Nephron progenitor cell (in vitro differentiated cells): ENCODE measurements at regions not wholly inside any gene's neighbourhood (a gene's known extent, or its start where the extent isn't known, plus 50 kb on each side); places are given as distances from the start of the nearest gene placed in this dataset.

ENCODE experiments used
- DNase-seq: peaks from one replicate; pipeline ENCODE4 v3.0.0; 2021
- H3K27ac Mint-ChIP-seq: 2 replicates; pipeline ENCODE4 v1.8.0; 2021; ENCODE audit warnings: mild to moderate bottlenecking, moderate library complexity, mixed read lengths
- H3K27me3 Mint-ChIP-seq: 2 replicates; pipeline ENCODE4 v1.8.0; 2021; ENCODE audit warnings: mild to moderate bottlenecking, low read depth, mixed read lengths; ENCODE audit not compliant: poor library complexity
- H3K36me3 Mint-ChIP-seq: 2 replicates; pipeline ENCODE4 v1.8.0; 2021; ENCODE audit warnings: low read depth, mixed read lengths
- H3K4me1 Mint-ChIP-seq: 2 replicates; pipeline ENCODE4 v1.8.0; 2021; ENCODE audit warnings: mixed read lengths
- H3K4me3 Mint-ChIP-seq: 2 replicates; pipeline ENCODE4 v1.8.0; 2021; ENCODE audit warnings: mild to moderate bottlenecking, moderate library complexity, mixed read lengths
- H3K9me3 Mint-ChIP-seq: 2 replicates; pipeline ENCODE4 v1.8.0; 2021; ENCODE audit warnings: mild to moderate bottlenecking, moderate library complexity, mixed read lengths
- TF ChIP-seq, protein P1 (sequence below): fragments of 200-600 bp; sonication (generic); IDR thresholded peaks from 2 replicates; pipeline ENCODE4 v1.5.0; 2021; ENCODE audit warnings: antibody characterized with exemption

DNA sequence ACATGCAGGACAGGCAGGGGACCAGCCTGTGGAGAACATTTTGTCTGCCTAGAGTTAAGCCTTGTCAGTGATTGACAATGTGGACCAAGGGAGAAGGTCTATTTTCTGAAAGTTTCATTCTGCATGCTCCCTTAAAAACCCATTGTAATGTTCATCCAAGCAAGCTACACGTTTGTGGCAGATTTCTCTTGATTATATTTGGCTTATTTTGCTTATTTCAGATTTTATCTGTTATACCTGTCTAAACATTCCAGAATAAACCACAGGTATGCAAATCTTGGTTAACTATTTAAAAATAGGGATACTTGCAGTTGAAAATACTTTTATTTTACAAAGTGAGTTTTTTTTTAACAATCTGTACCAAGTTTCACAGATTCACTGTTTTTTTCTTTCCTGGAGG is 78.2 kb upstream of the F3 start:
- TF ChIP-seq, protein P1, sequence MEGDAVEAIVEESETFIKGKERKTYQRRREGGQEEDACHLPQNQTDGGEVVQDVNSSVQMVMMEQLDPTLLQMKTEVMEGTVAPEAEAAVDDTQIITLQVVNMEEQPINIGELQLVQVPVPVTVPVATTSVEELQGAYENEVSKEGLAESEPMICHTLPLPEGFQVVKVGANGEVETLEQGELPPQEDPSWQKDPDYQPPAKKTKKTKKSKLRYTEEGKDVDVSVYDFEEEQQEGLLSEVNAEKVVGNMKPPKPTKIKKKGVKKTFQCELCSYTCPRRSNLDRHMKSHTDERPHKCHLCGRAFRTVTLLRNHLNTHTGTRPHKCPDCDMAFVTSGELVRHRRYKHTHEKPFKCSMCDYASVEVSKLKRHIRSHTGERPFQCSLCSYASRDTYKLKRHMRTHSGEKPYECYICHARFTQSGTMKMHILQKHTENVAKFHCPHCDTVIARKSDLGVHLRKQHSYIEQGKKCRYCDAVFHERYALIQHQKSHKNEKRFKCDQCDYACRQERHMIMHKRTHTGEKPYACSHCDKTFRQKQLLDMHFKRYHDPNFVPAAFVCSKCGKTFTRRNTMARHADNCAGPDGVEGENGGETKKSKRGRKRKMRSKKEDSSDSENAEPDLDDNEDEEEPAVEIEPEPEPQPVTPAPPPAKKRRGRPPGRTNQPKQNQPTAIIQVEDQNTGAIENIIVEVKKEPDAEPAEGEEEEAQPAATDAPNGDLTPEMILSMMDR, result no peak
- no peak overlapping the region for H3K4me3 Mint-ChIP-seq
- no peak overlapping the region for H3K27ac Mint-ChIP-seq
- DNase-seq, result no peak
- peaks cover 7% of the 10 kb centered on the region for H3K27me3 Mint-ChIP-seq
- peaks cover 18% of the 10 kb centered on the region for H3K9me3 Mint-ChIP-seq
- no peaks in the 10 kb centered on the region for H3K36me3 Mint-ChIP-seq
- H3K4me1 Mint-ChIP-seq, result peaks cover 30% of the 10 kb centered on the region

DNA sequence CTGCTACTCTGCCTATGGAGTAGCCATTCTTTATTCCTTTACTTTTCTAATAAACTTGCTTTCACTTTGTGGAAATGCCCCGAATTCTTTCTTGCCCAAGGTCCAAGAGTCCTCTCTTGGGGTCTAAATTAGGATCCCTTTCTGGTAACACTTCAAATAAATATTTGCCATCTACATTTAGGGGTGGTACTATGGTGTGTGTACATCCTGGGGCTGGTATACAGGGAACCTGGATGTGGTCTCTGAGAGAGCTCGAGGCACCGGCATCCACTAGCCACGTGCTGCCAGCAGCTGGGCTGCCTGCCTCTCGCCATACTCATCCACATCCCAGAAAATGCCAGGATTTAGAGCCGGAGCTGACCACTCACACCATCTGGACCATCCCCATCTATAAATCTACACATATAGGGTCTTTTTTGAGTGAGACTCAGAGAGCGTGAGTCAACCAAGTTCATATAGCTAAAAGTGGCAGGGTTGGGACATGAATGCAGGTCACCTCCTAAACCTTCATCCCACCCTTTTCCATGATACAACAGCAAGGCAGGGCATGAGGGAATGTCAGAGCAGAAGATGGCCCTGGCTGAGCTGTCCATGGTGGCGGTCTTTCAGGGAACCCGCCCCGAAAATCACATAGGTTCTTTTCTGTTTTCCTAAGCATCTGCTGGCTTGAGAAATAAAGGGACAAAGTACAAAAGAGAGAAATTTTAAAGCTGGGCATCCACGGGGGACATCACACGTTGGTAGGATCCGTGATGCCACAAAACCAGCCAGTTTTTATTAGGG is 76.6 kb upstream of the F3 start:
- Mint-ChIP-seq H3K9me3 (peaks cover 18% of the 10 kb centered on the region), H3K27me3 (peaks cover 7% of the 10 kb centered on the region), H3K4me1 (peaks cover 18% of the 10 kb centered on the region), H3K4me3 (no peak overlapping the region), H3K36me3 (no peaks in the 10 kb centered on the region), H3K27ac (no peak overlapping the region)
- DNase-seq, result no peak
- TF ChIP-seq, protein P1, result no peak

DNA sequence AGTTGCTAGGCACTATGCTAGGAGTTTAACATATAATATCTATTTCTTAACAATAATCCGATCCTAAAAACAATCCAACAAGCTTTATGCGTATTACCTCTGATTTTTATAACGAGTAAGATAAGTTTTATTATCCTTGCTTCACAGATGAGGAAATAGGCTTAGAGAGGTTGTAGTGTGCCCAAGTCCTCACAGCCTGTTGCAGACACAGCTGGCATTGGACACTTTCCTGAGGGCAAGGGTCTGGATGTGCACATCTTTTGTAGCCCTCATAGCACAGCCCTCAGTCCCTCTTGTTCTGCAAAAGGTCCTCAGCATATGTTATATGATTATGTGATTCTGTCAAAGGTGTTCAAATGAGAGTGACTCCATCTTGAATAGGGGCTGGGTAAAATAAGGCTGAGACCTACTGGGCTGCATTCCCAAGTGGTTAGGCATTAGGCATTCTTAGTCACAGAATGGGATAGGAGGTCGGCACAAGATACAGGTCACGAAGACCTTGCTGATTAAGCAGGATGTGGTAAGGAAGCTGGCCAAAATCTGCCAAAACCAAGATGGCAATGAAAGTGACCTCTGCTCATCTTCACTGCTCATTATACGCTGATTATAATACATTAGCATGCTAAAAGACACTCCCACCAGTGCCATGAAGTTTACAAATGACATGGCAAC is 75.7 kb upstream of the F3 start:
- peaks cover 3% of the 10 kb centered on the region for H3K27me3 Mint-ChIP-seq
- no peak overlapping the region for H3K27ac Mint-ChIP-seq
- DNase-seq, result no peak
- peaks cover 18% of the 10 kb centered on the region for H3K9me3 Mint-ChIP-seq
- peaks cover 9% of the 10 kb centered on the region for H3K4me1 Mint-ChIP-seq
- no peaks in the 10 kb centered on the region for H3K36me3 Mint-ChIP-seq
- TF ChIP-seq, protein P1, result no peak
- H3K4me3 Mint-ChIP-seq, result no peak overlapping the region

- peaks cover 8% of the 10 kb centered on the region for H3K4me1 Mint-ChIP-seq
- H3K36me3 Mint-ChIP-seq, result no peaks in the 10 kb centered on the region
- DNase-seq, result no peak
- H3K9me3 Mint-ChIP-seq, result peaks cover 18% of the 10 kb centered on the region
- TF ChIP-seq, protein P1, result no peak
- H3K27me3 Mint-ChIP-seq, result peaks cover 3% of the 10 kb centered on the region
- no peak overlapping the region for H3K27ac Mint-ChIP-seq
- no peak overlapping the region for H3K4me3 Mint-ChIP-seq
Measured at GRCh38 chr1:94616506-94616905, 74.9 kb upstream of the F3 start.

DNA sequence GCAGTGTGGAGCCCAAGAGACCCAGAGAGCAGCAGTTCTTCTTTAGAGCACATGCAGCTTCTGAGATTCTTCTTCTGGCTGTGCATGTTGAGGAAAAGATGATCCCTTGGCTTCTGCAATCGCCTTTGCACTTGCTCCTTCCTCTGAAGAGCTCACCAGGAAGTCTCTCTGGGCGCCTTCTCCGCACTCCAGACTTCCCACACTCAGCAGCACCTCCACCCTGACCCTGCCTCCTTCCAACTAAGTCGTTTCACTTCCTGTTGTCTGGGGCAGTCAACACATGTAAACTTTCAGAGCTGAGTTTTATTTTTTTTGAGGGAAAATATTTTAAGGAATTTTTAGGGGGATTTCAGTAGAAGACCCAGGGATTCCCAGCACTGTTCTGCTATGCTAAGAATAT is 73.4 kb upstream of the F3 start:
- H3K9me3 Mint-ChIP-seq, result peaks cover 18% of the 10 kb centered on the region
- H3K36me3 Mint-ChIP-seq, result no peaks in the 10 kb centered on the region
- H3K4me1 Mint-ChIP-seq, result peaks cover 4% of the 10 kb centered on the region
- H3K4me3 Mint-ChIP-seq, result no peak overlapping the region
- H3K27me3 Mint-ChIP-seq, result peaks cover 3% of the 10 kb centered on the region
- TF ChIP-seq, protein P1, result no peak
- H3K27ac Mint-ChIP-seq, result no peak overlapping the region
- no peak for DNase-seq
